HG02610 (cell line): ENCODE measurements at regions not wholly inside any gene's neighbourhood (a gene's known extent, or its start where the extent isn't known, plus 50 kb on each side); places are given as distances from the start of the nearest gene placed in this dataset.
A peak's percentile ranks its signal among the peaks of the same experiment; 100 is the strongest.
"Not testable (repeated sequence)": the region's sequence is repeated elsewhere in the genome, so short reads cannot be mapped to it uniquely, and the experiment has no call there.

ENCODE experiments used
- ATAC-seq: cut with Tn5 transposase; IDR thresholded peaks from one replicate; pipeline ENCODE4 v1.9.1; 2021; ENCODE audit warnings: mild to moderate bottlenecking, moderate library complexity; ENCODE audit not compliant: unreplicated experiment

GRCh38 chr10:46740368-46740767, 161.4 kb downstream of the SYT15 start:
- not testable (repeated sequence) for ATAC-seq

- ATAC-seq, result peak; percentile 28
Measured at GRCh38 chr10:46749003-46749402, 162.2 kb upstream of the PTPN20 start.

GRCh38 chr10:46749470-46749869, 161.8 kb upstream of the PTPN20 start:
- ATAC-seq, result peak; percentile 78

- not testable (repeated sequence) for ATAC-seq
Measured at GRCh38 chr10:46753763-46754162, 157.5 kb upstream of the PTPN20 start.

DNA sequence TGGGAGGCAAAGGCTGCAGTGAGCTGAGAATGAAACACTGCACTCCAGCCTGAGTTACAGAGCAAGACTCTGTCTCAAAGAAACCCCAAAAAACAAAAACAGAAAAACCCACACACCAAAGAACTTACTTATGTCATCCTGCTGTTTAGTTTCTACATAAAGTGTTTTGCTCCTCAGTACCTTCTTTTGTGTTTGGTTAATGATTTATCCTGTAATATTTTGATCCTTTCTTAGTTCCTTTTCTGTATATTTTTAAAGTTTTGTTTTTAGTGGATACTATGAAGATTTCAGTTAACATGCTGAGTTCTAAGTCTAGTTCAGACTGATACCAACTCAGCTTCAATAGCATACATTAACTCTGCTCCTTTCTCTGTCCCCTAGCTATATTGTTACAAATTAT, 149.8 kb upstream of the PTPN20 start:
- not testable (repeated sequence) for ATAC-seq

- ATAC-seq, result not testable (repeated sequence)
Measured at GRCh38 chr10:46768515-46769291, 142.5 kb upstream of the PTPN20 start.

- ATAC-seq, result not testable (repeated sequence)
Measured at GRCh38 chr10:46773178-46773896, 137.9 kb upstream of the PTPN20 start.

DNA sequence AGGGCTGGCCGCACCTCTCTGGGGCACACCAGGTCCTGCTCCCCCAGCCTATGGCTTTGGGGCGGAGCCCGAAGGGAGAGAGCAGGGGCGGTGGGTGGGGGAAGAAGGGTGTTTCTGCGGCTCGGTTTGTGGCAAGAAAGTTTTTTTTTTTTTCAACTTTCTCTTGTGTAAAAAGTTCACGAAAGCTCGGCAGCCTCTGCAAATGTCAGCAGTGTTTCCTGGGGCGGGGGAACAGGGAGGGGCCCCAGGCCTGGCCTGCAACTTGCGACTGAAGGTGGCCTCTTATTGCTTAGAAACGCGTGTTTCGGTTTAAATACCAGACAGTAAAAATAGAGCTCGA, 137.4 kb upstream of the PTPN20 start:
- not testable (repeated sequence) for ATAC-seq

DNA sequence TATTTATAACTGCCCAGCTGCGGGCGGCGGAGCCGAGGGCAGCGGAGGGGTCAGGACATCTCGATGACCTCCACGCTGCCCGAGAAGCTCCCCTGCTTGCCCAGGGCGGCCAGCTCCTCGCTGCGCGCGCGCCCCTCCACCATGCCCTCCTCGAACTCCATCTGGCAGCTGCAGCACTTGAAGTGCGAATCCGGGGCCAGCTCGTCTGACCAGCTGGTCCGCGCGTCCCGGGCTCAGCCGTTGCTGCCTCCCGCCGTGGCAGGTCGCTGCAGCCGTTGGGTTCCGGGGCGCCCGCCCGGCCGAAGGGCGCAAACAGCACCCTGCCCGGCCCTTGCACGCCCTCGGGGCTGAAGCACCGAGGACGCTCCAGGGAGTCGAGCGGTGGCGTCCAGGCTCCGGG, 136.9 kb upstream of the PTPN20 start:
- ATAC-seq, result not testable (repeated sequence)

DNA sequence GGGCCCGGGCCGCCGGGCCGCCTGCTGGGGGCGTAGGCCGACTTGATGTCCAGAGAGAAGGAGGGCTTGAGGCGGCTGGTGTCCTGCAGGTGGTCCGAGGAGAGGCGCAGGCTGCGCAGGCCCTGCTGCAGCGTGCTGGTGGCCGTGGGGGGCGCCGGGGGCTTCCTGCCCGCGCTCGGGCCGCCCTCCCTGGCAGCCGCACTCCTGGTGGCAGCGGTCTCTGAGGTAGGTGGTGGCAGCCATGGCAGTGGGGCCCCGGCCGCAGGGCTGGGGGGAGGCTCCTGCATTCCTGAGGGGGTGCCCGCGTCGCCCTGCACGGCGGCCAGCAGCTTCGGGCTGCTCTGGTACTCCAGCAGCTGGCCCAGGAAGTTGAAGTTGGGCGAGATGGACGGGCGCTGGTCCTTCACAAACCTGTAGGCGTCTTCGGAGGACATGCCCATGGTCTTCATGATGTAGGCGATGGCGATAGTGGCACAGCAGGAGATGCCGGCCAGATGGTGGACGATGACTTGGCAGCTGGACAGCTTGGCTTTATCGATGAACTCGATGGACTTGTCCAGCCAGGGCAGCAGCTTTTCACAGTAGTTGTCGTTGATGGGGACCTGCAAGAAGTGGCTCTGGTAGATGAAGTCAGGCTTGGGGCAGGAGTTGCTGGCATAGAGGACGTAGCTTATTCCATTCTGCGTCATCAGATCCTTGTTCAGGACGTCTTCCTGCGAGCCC, 136.1 kb upstream of the PTPN20 start:
- not testable (repeated sequence) for ATAC-seq

GRCh38 chr10:46775668-46776059, 135.6 kb upstream of the PTPN20 start:
- not testable (repeated sequence) for ATAC-seq

DNA sequence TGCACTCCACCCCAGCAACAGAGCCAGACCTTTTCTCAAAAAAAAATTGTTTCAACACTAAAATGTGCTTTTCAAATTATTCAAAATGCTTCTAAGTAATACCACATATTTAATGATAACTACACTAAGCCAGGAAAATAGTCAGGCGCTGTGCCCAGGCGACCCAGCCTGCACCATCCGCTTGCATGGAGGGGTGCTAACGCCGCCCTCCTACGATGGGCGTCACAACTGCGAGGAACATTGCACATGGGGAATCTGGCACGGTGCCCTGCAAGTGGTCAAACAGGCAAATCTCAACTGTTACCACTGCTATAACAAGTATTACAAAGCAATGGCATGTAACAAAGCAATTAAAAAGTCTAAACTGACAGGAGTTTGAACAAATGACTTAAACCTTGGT, 131.7 kb upstream of the PTPN20 start:
- ATAC-seq, result not testable (repeated sequence)

- ATAC-seq, result not testable (repeated sequence)
Measured at GRCh38 chr10:46780164-46780563, 131.1 kb upstream of the PTPN20 start.

DNA sequence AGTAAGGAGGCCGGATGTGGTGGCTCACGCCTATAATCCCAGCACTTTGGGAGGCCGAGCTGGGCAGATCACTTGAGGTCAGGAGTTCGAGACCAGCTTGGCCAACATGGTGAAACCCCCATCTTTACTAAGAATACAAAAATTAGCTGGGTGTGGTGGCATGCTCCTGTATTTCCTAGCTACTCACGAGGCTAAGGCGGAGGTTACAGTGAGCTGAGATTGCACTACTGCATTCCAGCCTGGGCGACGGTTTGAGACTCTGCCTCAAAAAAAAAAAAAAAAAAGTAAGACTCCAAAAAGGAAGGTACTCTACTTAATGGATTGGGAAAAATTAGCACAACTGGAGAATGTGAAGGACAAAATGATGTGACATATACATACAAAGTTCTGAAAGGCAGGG, 130.2 kb upstream of the PTPN20 start:
- not testable (repeated sequence) for ATAC-seq

- ATAC-seq, result peak; percentile 60
Measured at GRCh38 chr10:46782001-46782874, 129.0 kb upstream of the PTPN20 start.

DNA sequence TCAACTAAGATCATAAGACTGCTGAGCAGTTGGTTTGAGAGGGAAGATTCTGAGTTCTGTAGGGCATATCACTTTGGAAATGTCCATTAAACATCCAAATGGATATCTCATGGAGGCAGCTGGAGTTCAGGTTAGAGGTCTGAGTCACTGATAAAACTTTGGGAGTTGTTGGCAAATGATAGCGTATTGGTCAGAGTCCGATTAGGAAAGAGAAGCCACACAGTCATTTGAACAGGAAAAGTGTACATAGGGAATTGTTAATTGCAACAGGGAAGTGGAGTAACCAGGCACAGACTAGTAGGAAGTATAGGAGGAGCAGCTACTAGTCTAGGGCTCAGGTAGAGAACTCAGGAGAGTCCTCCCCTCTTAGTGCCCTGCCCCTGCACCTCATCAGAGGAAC, 126.6 kb upstream of the PTPN20 start:
- not testable (repeated sequence) for ATAC-seq

GRCh38 chr10:46786125-46786517, 125.1 kb upstream of the PTPN20 start:
- not testable (repeated sequence) for ATAC-seq

DNA sequence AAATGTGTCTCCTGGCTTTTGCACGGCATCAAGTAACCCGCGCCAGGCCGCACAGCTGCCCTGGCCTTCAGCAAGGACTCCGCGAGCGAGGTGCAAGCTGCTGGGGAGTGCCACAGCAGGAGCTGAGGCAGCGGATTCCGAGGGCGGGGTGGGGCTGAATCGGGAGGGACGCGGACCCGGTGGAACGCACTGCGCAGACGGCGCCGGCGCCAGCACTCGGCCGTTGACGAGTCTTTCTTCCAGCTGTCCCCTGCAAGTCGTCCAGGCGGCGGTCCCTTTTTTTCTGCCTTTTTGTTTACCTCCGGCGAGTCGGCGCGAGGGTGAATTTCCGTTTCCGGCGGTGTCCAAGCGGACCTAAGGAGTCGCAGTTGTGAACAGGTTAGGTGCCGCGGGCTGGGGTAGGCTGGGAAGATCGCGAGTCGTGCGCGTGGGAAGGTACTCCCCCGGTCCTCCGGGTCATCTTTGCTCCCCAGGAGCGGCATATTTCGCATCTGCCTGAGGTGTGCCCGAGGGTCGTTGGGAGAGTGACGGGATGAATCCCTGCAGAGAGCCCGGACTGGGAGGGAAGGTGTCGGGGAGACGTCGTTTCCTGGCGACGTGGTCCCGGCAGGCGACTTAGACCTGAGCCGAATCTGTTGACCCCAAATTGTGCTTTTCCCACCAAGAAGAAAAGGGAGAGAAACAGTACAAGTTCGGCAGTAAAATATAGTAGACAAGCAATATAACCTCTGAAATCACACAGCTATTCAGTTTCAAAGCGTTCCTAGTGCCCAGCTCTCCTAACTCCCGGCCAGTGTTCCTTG, 124.5 kb upstream of the PTPN20 start:
- ATAC-seq, result peak; percentile 62

GRCh38 chr10:46787321-46787615, 124.0 kb upstream of the PTPN20 start:
- no peak for ATAC-seq
